HS-27A (cell line): ENCODE measurements at regions not wholly inside any gene's neighbourhood (a gene's known extent, or its start where the extent isn't known, plus 50 kb on each side); places are given as distances from the start of the nearest gene placed in this dataset.
A peak's percentile ranks its signal among the peaks of the same experiment; 100 is the strongest.

Source experiments
- DNase-seq: peaks from one replicate; pipeline ENCODE4 v3.0.0-alpha.2; 2012; ENCODE audit warnings: low read depth, missing footprints

- DNase-seq: no peak
Measured at GRCh38 chr3:107897471-107898061, 193.3 kb downstream of the CD47 start.

- DNase-seq: no peak
Measured at GRCh38 chr3:107894998-107895397, 195.8 kb downstream of the CD47 start.

- DNase-seq: peak; percentile 23
Measured at GRCh38 chr3:107892955-107893624, 197.7 kb downstream of the CD47 start.

GRCh38 chr3:107884719-107885460 lies 205.9 kb downstream of the CD47 start:
- DNase-seq: peak; percentile 41

GRCh38 chr3:107884028-107884427 lies 206.8 kb downstream of the CD47 start:
- no peak for DNase-seq

- DNase-seq: no peak
Measured at GRCh38 chr3:107882881-107883280, 207.9 kb downstream of the CD47 start.

GRCh38 chr3:107882261-107882660 lies 208.6 kb downstream of the CD47 start:
- DNase-seq: no peak

GRCh38 chr3:107881509-107881908 lies 209.3 kb downstream of the CD47 start:
- no peak for DNase-seq

GRCh38 chr3:107880702-107881101 lies 210.1 kb downstream of the CD47 start:
- no peak for DNase-seq

- no peak for DNase-seq
Measured at GRCh38 chr3:107877936-107878335, 212.9 kb downstream of the CD47 start.

- DNase-seq: no peak
Measured at GRCh38 chr3:107870943-107871638, 219.7 kb downstream of the CD47 start.

GRCh38 chr3:107870096-107870495 lies 220.7 kb downstream of the CD47 start:
- DNase-seq: no peak

GRCh38 chr3:107868449-107868848 lies 222.4 kb downstream of the CD47 start:
- DNase-seq: no peak

- DNase-seq: no peak
Measured at GRCh38 chr3:107861904-107862303, 228.9 kb downstream of the CD47 start.

- DNase-seq: no peak
Measured at GRCh38 chr3:107861422-107861821, 229.4 kb downstream of the CD47 start.
